ENCODE measurements at regions not wholly inside any gene's neighbourhood (a gene's known extent, or its start where the extent isn't known, plus 50 kb on each side); places are given as distances from the start of the nearest gene placed in this dataset.
"Not testable (repeated sequence)": the region's sequence is repeated elsewhere in the genome, so short reads cannot be mapped to it uniquely, and the experiment has no call there.

DNA sequence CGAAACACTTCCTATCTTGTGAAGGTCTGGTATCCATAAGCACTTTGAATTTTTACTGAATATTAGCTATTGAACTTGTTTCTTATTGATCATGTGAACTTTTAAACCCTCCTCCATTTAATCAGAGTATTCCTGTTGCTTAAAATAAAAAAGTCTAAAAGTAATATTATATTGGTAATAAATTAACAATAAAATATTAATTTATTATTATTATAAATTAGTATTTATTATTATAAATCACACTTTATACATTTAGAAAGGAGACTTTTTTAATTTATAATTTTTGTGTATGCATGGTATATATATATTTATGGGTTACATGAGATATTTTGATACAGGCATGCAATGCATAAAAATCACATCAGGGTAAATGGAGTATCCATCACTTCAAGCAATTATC lies 295.4 kb upstream of the NETO1 start:
- no peak for DNase-seq

DNA sequence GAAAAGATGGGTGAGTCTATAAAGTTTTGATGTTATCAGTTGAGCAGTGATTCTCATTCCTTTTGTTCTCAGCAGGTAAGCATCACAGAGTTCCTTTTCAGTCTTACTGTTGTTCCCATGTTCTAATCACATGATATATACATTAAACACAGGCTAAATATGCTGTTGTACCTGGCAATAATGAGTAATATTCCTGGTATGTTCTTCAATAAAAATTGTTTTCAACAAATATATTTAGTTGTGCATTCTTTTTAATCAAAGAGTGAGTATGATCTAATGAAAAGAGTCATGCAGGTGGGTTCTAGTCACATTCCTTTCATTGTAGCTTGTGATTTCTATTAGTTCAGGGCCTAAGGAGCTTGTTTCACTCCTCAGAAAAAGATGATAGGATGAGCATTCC lies 288.3 kb upstream of the NETO1 start:
- DNase-seq, result no peak

DNA sequence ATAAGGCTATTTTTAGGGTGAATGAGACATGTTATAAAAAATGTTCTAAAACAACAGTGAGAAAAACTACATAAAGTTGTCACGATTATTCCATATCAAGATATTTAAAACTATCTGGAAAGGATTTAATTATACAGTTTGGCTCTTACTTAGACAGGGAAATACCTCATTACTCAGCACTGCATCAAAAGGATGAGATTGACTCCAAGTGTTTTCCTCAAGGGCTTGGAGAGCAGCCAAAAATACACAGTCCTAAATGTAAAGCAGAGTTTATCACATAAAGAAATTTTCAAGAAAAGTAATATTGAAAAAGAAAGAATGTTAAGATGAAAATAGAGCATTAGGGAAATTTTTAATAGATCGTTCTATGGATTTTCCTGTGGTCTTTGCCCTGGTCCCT lies 285.5 kb upstream of the NETO1 start:
- no peak for DNase-seq

DNA sequence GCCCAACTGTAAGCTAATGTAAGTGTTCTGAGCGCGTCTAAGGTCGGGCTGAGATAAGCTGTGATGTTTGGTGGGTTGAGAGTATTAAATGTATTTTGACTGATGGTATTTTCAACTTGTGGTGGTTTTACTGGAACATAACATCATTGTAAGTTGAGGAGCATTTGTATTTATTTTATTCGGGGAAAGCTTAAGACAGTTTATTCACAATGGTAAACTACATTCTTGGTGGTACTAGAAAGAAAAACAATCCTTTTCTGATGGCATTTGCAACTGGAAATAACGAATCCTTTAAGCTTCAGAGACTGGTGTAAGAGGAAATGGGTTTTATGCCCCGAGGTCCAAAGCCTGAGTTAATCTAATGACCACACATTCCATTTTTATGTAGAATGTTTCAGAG lies 283.3 kb upstream of the NETO1 start:
- DNase-seq, result no peak

DNA sequence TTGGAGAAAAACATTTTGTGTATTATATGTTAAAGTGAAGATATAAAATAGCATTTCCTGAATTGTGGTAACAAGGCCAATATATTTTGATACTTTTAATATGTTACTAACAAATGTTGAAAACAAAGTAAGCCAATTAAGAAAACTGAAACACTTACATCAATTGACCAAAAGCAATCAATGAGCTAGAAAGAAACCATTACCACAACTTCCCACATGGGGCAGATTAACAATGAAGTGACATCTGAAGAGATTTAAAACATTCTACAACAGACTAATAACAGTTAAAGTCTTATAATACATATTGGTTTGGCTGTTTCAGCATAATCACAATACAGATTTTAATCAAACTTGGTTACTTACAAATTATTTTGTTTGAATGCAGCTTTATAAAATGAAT lies 282.4 kb upstream of the NETO1 start:
- DNase-seq, result no peak

DNA sequence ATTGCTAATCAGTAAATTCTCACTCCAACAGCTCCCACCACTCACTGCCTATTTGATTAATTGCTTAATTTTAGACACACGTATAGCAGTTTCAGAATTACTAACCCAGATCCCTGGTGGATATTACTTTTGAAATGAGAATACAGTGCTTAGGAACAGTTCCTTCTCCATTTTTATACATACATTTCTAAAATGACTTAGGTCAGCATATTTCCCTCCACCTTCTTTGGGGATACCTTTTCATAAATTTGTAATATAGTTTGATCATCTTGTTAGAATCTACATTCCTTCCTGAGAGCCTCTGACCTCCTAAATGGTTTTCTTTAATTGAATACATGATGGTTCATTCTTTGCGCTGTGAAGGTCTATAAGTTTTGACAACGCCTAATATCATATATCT lies 279.8 kb upstream of the NETO1 start:
- no peak for DNase-seq

DNA sequence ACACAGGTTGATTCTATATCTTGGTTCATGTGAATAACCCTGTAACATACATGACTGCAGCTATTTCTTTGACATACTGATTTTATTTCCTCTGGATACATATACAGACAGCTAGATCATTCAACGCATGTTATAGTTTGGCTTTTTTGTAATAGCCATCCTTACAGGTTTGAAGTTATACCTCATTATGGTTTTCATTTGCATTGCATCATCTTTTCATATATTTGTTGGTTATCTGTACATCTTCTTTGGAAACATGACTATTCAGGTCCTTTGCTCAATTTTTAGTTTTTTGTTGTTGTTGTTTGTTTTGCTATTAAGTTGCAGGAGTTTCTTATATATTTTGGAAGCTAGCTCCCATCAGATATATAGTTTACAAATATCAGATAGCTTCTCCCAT lies 276.2 kb upstream of the NETO1 start:
- no peak for DNase-seq

DNA sequence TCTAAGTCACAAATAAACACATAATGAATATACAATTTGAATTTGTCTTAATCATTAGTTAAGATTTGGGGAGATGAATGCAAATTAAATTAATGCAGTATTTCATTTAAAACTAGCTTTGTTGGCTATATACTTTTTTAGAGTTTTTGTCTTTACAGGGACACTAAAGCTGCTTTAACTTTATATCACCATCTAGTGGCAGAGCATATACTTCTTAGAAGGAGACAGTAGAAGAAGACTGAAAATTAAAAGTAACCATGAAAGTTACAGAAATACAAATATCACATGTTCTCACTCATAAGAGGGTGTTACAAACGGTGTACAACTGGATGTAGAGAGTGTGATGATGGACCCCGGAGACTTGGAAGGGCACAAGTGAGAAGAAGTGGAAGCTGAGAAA lies 268.3 kb upstream of the NETO1 start:
- DNase-seq, result no peak

DNA sequence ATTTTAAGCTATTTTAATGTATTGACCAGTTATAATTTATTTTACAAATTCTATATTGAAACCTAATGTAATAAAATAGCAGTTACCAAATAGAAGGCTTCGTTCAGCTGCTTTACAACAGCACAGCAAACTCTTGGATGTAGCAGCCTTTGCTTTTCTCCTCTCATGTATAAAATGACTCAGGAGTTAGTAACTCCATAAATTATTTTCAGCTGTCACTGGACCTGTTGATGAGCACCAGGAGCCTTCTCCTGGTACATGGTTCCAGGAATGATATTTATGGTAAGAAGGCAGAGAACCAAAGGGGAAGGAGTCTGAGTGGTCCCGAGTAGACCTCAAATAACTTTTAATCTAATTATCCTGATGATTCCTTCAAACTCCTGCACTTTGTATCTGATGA lies 256.4 kb upstream of the NETO1 start:
- DNase-seq, result no peak

DNA sequence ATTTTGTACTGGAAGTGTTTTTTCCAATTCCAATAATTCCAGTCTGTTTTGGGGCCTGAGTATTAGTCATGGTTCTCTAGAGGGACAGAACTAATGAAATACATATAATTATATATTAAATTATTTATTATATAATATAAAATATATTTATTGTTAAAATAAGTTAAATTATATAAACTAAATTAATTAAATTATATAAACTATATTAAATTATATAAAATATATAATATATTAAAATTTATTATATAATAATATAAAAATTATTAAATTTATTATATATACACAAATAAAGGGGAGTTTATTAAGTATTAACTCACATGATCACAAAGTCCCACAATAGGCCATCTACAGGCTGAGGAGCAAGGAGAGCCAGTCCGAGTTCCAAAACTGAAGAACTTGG lies 253.4 kb upstream of the NETO1 start:
- no peak for DNase-seq

DNA sequence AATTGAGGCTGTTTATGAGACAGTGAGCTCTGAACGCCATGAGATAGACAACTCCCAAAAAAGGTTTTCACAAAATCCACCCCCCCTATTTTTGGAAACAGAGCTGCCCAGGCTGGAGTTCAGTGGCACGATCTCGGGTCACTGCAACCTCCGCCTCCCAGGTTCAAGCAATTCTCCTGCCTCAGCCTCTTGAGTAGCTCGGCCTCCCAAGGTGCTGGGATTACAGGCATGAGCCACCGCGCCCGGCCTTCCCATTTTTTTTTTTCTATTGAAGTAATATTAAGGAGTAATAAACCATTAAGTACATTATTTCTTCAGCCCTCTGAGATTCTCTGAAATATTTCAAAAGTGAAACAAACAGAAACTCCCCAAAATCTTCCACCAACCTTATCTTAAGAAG lies 252.8 kb upstream of the NETO1 start:
- DNase-seq, result no peak

DNA sequence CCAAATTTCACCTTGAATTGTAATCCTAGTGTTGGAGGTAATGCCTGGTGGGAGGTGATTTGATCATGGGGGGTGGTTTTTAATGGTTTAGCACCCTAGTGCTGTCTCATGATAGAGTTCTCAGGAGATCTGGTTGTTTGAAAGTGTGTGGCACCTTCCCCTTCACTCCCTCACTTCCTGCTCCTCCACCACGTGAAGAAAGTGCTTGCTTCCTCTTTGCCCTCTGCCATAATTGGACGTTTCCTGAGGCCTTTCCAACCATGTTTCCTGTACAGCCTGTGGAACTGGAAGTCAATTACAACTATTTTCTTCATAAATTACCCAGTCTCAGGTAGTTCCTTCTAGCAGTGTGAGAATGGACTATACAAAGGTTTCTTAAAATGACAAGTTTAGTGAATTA lies 251.8 kb upstream of the NETO1 start:
- DNase-seq, result no peak

DNA sequence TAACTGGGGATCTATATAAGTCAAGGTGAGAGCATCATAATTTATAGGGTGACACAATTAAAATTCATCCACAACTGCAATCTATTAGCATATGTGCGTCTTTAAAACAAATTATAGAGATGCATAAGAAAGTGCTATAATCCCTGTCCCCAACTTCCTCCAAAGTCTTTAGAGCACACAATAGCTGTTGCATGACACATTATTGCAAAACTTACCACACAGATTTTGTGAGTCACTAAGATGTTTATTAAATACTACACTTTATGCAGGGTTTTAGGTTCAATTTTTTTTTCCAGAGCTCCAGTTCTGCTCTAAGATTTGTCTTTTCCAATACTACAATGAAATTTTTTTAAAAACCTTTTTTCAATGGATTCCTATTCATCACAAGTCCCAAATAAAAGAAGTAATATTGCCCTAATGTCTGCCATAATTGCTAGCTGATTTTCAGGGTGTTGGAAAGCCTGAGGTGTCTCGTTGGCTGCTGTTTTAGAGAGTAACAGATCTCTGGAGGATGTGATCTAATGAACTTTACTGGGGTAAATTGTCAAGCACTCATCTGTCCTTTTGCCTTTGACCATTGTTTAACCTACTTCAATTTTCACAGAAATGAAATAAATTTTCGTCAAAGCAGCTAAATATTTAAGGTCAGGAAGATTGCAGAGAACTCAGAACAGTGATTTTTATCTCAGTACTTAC lies 250.5 kb upstream of the NETO1 start:
- no peak for DNase-seq

DNA sequence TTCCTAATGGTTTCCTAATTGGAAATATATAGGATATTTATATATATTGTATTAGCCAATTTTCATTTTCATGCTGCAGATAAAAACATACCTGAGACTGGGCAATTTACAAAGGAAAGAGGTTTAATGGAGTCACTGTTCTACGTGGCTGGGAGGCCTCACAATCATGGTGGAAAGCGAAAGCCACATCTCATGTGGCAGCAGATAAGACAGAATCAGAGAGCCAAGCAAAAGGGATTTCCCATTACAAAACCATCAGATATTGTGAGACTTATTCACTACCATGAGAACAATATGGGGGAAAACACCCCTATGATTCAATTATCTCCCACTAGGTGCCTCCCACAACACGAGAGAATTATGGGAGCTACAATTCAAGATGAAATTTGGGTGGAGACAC lies 242.5 kb upstream of the NETO1 start:
- DNase-seq, result no peak

DNA sequence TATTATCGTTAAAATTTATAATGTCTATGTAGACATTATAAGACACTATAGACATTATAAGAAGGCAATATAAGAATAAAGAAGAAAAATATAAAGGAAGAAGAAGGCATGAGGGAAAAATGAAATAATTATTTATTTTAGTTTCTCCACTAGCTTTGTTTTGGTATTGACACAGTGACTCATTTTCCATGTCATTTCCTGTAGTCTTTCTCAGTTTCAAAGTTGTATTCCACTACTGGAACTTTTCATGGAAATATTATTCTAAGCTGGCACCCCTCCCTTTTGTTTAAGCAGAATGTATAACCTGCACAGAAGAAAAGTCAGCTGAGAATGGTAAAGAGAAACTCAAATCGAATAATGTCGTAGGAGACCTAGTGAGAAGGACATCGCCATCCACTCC lies 234.2 kb upstream of the NETO1 start:
- DNase-seq, result no peak

DNA sequence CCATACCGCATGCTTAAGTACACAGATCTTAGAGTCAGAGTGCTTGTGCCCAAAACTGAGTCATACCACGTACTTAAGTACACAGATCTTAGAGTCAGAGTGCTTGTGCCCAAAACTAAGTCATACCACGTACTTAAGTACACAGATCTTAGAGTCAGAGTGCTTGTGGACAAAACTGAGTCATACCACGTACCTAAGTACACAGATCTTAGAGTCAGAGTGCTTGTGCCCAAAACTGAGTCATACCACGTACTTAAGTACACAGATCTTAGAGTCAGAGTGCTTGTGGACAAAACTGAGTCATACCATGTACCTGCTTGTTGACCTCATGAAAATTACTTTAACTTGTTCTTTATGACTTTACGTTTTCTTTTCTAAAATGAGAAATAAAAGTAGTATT lies 233.7 kb upstream of the NETO1 start:
- not testable (repeated sequence) for DNase-seq

DNA sequence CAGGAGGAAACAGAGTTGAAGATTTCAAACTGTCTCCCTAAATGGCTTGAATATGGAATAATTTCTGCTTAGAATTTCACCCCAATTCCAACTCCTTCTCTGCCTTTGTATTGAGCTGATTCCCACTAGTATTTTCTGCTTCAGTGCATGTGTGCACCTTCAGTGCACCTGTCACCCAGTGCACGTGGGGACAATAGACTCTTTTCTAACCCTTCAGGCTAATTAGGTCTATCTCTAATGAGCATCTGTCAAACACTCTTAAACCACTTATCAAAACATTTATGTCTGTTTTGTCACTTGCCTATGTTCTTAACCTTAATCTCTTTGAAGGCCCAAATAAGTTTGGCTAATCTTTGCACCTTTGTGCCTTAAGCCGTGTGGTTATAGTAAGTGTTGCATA lies 232.0 kb upstream of the NETO1 start:
- DNase-seq, result no peak

DNA sequence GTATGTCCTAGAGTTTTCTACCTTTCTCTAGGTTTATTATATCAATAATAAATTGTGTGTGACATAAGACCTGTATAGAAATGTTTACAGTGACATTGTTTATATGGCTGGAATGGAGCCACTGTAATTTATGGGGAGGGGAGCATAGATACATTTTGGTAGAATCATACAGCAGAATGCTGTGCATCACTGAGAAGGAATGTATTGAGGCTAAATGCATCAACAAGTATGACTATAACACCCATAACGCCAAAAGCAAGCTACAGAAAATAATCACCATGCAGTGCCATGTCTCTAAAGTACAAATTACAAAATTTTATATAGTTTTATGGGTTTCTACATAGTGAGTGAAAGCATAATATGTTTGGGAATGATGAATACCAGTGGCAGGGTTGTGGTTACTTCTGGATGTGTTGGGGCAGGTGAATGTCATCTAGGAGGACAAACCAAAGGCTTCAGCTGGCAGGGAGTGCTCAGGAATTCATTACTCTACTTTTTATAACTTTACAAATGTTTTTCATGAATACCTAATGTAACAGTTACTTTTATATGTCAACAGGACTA lies 226.0 kb upstream of the NETO1 start:
- no peak for DNase-seq

DNA sequence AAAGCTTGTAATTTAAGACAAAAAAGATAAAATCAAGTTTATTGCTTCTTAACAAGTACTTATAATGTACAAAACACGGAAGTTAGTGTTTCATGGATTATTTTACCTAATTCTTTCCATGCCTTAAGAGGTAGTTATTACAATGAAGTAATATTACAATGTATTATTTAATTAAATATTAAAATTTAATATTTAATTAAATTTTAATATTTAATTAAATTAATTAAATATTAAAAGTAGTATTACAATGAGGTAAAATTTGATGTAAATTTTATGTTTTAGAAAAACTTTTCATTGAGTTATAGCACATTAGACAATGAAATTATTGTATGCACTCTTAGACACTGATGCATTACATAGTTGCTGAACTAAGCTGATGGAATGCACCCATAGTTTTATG lies 220.7 kb upstream of the NETO1 start:
- no peak for DNase-seq

DNA sequence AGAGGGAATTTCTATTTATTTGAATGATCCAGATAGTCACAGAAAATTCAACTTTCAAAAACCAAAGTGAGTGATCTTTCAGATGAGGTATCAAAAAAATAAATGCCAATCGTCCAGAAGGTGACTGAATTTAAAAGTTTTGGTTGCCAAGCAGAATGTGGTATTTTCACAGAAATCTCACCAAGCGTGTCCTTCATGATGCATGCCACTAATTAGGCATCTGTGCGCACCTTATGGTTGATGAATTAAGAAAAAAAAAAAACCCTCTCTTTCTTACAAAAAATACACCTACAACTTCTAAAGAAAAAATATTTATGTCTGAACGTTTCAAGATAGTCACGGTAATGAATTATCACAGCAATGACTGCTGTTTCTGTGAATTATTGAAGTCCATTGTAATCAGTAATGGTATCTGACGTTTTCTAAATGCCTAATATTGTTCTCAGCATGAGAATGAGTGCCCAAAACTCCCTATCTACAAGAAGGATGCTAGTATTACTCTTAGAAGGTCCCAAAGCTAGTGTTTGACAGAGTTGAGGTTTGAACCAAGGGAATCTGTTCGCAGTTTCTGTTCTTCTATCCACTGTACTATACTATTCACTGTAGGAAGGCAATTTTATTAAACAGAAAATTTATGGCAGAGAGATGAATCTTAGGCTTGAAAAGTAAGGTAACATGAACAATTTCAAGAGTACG lies 219.6 kb upstream of the NETO1 start:
- no peak for DNase-seq

DNA sequence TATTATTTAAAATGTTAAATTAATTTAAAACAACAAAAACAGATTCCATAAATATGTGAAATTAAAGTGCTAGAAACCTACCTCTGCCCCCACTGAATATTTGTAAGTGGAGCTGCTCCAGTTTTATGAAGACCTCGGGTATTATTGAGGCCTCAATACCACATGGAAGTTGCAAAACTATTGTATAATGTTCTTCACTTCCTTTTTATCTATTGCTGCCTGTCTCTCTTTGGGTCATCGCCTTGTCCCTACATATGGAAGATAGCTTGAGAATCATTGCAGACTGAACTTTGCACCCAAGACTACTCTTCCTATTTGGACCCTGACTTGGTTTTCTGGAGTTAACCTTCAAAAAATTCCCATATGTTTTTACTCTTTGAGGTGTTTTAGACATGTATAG lies 212.1 kb upstream of the NETO1 start:
- no peak for DNase-seq

DNA sequence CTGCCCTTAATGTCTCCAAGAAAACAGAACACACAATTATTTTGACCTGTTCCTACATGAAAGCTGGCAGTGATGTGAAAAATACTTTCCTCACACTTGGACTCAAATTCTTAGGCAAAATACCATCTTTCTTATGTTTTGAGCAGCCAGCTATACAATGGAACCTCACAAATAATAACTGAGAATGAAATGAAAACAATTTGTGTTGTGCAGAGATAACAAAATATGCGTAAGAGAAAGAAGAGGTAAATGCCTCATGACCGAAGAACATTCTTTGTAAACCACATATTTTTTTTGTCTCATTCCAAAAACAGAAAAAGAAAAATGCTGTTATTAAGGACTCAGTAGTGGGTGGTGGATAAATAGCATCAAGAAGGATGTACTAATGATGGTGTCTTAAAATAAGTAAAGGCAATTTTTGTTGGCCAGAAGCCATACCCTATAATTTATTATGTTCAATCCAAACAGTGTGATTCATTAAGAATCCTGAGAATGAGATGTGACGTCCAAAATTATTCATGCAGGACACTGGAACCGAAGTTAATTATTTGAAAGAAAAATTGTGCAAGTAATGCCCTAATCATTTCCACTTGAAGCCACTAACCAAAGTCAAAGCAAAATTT lies 193.0 kb upstream of the NETO1 start:
- no peak for DNase-seq

DNA sequence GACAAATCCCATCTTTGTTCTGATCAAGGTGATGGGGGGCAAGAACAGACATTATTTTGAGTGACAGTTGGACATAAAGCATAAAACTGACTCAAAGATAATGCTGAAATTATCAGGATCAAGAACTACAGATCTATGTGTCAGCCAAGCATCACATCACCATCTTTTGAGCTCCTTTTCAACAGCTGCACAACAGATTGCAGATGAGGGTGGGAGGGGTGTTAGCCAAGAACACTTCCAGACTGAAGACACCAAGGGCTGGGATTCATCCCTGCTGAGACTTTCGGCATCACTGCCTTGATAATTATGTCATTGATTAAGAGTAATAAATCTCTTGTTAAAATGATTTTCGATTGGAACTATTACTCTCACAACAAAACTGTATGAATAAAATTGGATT lies 191.5 kb upstream of the NETO1 start:
- DNase-seq, result no peak

DNA sequence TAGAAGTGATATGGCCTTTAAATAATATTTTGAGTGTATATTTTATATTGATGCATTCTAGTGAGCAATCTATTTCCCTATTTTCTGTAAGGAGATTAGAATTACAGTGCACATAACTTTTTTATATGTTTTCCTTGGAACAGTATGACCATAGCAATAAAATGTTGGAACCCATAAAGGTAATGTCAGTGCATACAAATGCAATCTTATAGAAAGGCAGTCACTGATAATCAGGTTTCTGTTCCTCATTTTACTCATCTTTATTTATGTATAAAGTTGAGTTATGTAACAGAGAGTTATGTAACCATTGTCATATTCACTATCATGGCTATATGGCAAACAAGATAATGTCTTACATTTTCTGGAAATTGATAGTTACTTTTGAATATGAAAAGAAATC lies 179.9 kb upstream of the NETO1 start:
- no peak for DNase-seq
